GM21717 (cell line): ENCODE measurements at regions not wholly inside any gene's neighbourhood (a gene's known extent, or its start where the extent isn't known, plus 50 kb on each side); places are given as distances from the start of the nearest gene placed in this dataset.

Experiments used
- ATAC-seq: cut with Tn5 transposase; IDR thresholded peaks from one replicate; pipeline ENCODE4 v1.9.1; 2021; ENCODE audit warnings: mild to moderate bottlenecking, moderate library complexity; ENCODE audit not compliant: unreplicated experiment

GRCh38 chr7:116340943-116341907, 130.9 kb downstream of the TES start:
- no peak for ATAC-seq

- no peak for ATAC-seq
Measured at GRCh38 chr7:116342125-116342524, 131.8 kb downstream of the TES start.

GRCh38 chr7:116347151-116347832, 137.0 kb downstream of the TES start:
- no peak for ATAC-seq

GRCh38 chr7:116348346-116348745, 138.0 kb downstream of the TES start:
- no peak for ATAC-seq

GRCh38 chr7:116351966-116352365, 141.6 kb downstream of the TES start:
- ATAC-seq = no peak

GRCh38 chr7:116353647-116354046, 143.3 kb downstream of the TES start:
- ATAC-seq = no peak

GRCh38 chr7:116354171-116354545, 143.8 kb downstream of the TES start:
- no peak for ATAC-seq

GRCh38 chr7:116354546-116355423, 144.4 kb downstream of the TES start:
- ATAC-seq = no peak

GRCh38 chr7:116355424-116355765, 144.1 kb upstream of the CAV2 start:
- no peak for ATAC-seq

- ATAC-seq = no peak
Measured at GRCh38 chr7:116356333-116356965, 143.1 kb upstream of the CAV2 start.

GRCh38 chr7:116356979-116357378, 142.6 kb upstream of the CAV2 start:
- no peak for ATAC-seq

GRCh38 chr7:116357781-116358670, 141.5 kb upstream of the CAV2 start:
- ATAC-seq = no peak

- no peak for ATAC-seq
Measured at GRCh38 chr7:116361767-116362166, 137.8 kb upstream of the CAV2 start.

- ATAC-seq = no peak
Measured at GRCh38 chr7:116363637-116364432, 135.7 kb upstream of the CAV2 start.

GRCh38 chr7:116364469-116364868, 135.1 kb upstream of the CAV2 start:
- ATAC-seq = no peak

GRCh38 chr7:116365797-116366196, 133.7 kb upstream of the CAV2 start:
- ATAC-seq = no peak

GRCh38 chr7:116367171-116367813, 132.2 kb upstream of the CAV2 start:
- ATAC-seq = no peak

- ATAC-seq = no peak
Measured at GRCh38 chr7:116368965-116369364, 130.6 kb upstream of the CAV2 start.
